ENCODE measurements at regions not wholly inside any gene's neighbourhood (a gene's known extent, or its start where the extent isn't known, plus 50 kb on each side); places are given as distances from the start of the nearest gene placed in this dataset.

DNA sequence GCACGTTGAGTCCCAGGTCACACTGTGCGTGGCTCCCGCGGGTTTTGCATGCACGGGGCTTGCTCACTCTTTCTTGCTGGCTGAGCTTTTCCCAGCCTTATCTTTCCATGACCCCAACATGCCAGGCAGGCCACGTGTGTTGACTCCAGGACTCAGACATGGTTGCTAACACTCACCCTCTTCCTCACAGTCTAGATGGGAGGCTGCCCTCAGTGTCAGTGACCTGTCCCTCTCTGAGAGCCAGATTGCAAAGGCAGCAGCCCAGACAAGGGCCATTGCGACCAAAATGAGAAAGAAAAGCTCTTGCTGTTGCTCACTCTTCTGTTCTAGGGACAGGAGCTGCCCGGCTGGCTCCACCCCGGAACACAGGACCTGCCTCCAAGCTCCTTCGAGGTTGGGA lies 113.7 kb downstream of the TMEM18 start:
- TF ChIP-seq YBX1 (IDR thresholded peaks at IDR 0.05): no peak
- TF ChIP-seq, protein P1, sequence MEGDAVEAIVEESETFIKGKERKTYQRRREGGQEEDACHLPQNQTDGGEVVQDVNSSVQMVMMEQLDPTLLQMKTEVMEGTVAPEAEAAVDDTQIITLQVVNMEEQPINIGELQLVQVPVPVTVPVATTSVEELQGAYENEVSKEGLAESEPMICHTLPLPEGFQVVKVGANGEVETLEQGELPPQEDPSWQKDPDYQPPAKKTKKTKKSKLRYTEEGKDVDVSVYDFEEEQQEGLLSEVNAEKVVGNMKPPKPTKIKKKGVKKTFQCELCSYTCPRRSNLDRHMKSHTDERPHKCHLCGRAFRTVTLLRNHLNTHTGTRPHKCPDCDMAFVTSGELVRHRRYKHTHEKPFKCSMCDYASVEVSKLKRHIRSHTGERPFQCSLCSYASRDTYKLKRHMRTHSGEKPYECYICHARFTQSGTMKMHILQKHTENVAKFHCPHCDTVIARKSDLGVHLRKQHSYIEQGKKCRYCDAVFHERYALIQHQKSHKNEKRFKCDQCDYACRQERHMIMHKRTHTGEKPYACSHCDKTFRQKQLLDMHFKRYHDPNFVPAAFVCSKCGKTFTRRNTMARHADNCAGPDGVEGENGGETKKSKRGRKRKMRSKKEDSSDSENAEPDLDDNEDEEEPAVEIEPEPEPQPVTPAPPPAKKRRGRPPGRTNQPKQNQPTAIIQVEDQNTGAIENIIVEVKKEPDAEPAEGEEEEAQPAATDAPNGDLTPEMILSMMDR (IDR thresholded peaks at IDR 0.05 in 2 of 3, conservative IDR thresholded peaks at IDR 0.05 in 1 of 3; ENCODE audit: control insufficient read depth in 2 of 3, extremely low read depth in 1 of 3, insufficient read depth in 1 of 3, low read depth in 3 of 3, low read length in 3 of 3): no peak
- no peak for TF ChIP-seq FOXM1 (IDR thresholded peaks at IDR 0.05; ENCODE audit: low read depth, low read length)
- no peak for TF ChIP-seq PBX3 (IDR thresholded peaks at IDR 0.05; ENCODE audit: insufficient replicate concordance, low read depth, low read length)
- no peak for TF ChIP-seq POLR2AphosphoS5 (IDR thresholded peaks at IDR 0.05; ENCODE audit: low read length)
- TF ChIP-seq SRF (IDR thresholded peaks at IDR 0.05; ENCODE audit: low read depth in 2 of 2, low read length in 2 of 2): no peak
- TF ChIP-seq EP300 (IDR thresholded peaks at IDR 0.05; ENCODE audit: borderline replicate concordance in 1 of 2, control insufficient read depth in 1 of 2, low read depth in 2 of 2, low read length in 2 of 2): no peak
- no peak for TF ChIP-seq EZH2 (IDR thresholded peaks at IDR 0.05; ENCODE audit: borderline replicate concordance, control insufficient read depth, low read depth, low read length)

All from GM12878 (cell line).